ENCODE measurements at regions not wholly inside any gene's neighbourhood (a gene's known extent, or its start where the extent isn't known, plus 50 kb on each side); places are given as distances from the start of the nearest gene placed in this dataset.

DNA sequence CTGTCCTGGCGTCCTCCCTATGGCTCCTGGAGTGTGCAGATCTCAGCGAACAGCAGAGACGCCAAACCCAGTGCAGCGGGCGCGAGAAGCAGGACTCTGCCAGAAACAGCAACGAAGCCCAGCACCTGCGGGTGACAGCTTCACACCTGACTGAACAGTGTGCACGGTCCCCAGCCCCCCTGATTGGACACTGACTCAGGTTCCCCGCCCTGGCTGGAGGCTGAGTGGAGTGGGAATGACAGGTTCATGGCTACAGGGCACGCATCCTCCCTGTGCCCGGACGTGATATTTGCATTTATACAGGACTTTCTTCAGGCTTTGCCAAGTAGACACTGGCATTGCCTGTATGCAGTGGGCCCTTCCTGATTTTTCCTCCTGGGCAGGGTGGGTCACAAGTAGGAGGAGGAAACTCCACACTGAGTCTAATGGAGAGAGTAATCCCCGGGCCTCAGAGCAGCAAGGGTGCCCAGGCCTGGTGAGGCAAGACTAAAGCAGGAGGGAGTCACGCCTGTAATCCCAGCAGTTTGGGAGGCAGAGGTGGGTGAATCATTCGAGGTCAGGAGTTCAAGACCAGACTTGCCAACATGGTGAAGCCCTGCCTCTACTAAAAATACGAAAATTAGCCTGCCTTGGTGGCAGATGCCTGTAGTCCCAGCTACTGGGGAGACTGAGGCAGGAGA is 71.6 kb downstream of the ASCL4 start:
- H4K20me1 ChIP-seq (ENCODE audit: insufficient read depth, low read length), result no peaks in the 10 kb centered on the region
- H3K4me2 ChIP-seq (ENCODE audit: low read length), result no peak overlapping the region
- no peak overlapping the region for H3K9ac ChIP-seq (ENCODE audit: low read length)
- no peaks in the 10 kb centered on the region for H3K36me3 ChIP-seq (replicated peaks; ENCODE audit: low read depth, low read length)
- H3K27ac ChIP-seq (ENCODE audit: low read length), result no peak overlapping the region
- no peak overlapping the region for H2AFZ ChIP-seq (ENCODE audit: low read depth, low read length)
- no peaks in the 10 kb centered on the region for H3K4me1 ChIP-seq (ENCODE audit: low read length)
- peaks cover 33% of the 10 kb centered on the region for H3K27me3 ChIP-seq (ENCODE audit: low read depth, low read length)
- no peaks in the 10 kb centered on the region for H3K9me3 ChIP-seq (ENCODE audit: insufficient read depth, low read length)
- H3K4me3 ChIP-seq (ENCODE audit: low read length), result no peak overlapping the region
- TF ChIP-seq EZH2phosphoT487 (IDR thresholded peaks at IDR 0.05; ENCODE audit: low read depth), result no peak
- TF ChIP-seq, protein P1, sequence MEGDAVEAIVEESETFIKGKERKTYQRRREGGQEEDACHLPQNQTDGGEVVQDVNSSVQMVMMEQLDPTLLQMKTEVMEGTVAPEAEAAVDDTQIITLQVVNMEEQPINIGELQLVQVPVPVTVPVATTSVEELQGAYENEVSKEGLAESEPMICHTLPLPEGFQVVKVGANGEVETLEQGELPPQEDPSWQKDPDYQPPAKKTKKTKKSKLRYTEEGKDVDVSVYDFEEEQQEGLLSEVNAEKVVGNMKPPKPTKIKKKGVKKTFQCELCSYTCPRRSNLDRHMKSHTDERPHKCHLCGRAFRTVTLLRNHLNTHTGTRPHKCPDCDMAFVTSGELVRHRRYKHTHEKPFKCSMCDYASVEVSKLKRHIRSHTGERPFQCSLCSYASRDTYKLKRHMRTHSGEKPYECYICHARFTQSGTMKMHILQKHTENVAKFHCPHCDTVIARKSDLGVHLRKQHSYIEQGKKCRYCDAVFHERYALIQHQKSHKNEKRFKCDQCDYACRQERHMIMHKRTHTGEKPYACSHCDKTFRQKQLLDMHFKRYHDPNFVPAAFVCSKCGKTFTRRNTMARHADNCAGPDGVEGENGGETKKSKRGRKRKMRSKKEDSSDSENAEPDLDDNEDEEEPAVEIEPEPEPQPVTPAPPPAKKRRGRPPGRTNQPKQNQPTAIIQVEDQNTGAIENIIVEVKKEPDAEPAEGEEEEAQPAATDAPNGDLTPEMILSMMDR (IDR thresholded peaks at IDR 0.05; ENCODE audit: low read depth, low read length), result no peak
- H3K79me2 ChIP-seq (ENCODE audit: low read length), result no peaks in the 10 kb centered on the region

DNA sequence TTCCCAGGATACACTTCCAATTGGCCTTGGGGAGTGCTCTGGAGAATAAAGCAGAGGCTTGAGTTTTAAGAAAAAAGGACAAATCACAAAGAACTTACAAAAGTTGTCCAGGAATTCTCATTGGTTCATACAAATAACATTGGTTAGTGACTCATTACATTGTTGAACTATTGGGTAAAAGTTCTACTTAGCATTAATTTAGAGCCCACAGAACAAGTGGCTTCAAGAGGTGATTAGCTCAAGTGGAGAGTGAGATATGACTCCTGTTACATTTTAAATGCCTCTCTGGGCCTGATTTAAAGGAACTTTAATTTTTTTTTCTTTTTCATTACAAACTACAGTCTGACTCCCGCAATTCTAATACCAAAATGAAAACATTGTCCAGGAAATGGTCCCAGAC is 72.9 kb downstream of the ASCL4 start:
- H4K20me1 ChIP-seq (ENCODE audit: insufficient read depth, low read length), result no peaks in the 10 kb centered on the region
- no peak overlapping the region for H3K9ac ChIP-seq (ENCODE audit: low read length)
- H3K27me3 ChIP-seq (ENCODE audit: low read depth, low read length), result peaks cover 31% of the 10 kb centered on the region
- H3K4me2 ChIP-seq (ENCODE audit: low read length), result no peak overlapping the region
- no peak overlapping the region for H2AFZ ChIP-seq (ENCODE audit: low read depth, low read length)
- no peaks in the 10 kb centered on the region for H3K79me2 ChIP-seq (ENCODE audit: low read length)
- no peaks in the 10 kb centered on the region for H3K9me3 ChIP-seq (ENCODE audit: insufficient read depth, low read length)
- H3K4me1 ChIP-seq (ENCODE audit: low read length), result no peaks in the 10 kb centered on the region
- no peak overlapping the region for H3K27ac ChIP-seq (ENCODE audit: low read length)
- no peak overlapping the region for H3K4me3 ChIP-seq (ENCODE audit: low read length)
- no peaks in the 10 kb centered on the region for H3K36me3 ChIP-seq (replicated peaks; ENCODE audit: low read depth, low read length)
- TF ChIP-seq, protein P1 (IDR thresholded peaks at IDR 0.05; ENCODE audit: low read depth, low read length), result no peak
- TF ChIP-seq EZH2phosphoT487 (IDR thresholded peaks at IDR 0.05; ENCODE audit: low read depth), result no peak

DNA sequence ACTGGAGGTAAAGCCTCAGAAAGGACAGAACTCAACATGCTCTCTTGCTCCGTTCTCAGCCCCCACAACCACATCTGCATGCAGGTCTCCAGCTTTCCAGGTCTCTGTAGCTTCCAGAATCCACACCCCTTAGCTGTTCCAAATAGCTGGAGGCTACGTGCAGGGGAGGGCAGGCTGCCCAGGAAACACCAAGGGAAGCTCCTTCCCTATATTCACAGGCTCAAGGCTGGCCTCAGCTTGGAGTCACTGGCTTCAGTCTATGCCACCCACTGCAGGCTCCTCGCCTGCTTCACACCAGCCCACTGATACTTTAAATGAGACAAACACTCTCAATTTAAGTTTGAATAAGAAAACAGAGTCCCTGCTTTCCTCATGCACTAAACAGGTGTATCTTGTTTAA is 73.3 kb downstream of the ASCL4 start:
- Histone ChIP-seq H3K36me3 (replicated peaks; ENCODE audit: low read depth, low read length) (no peaks in the 10 kb centered on the region), H3K79me2 (ENCODE audit: low read length) (no peaks in the 10 kb centered on the region), H4K20me1 (ENCODE audit: insufficient read depth, low read length) (no peaks in the 10 kb centered on the region), H3K4me3 (ENCODE audit: low read length) (no peak overlapping the region), H3K4me2 (ENCODE audit: low read length) (no peak overlapping the region), H3K27ac (ENCODE audit: low read length) (no peak overlapping the region), H3K9me3 (ENCODE audit: insufficient read depth, low read length) (no peaks in the 10 kb centered on the region), H3K27me3 (ENCODE audit: low read depth, low read length) (peaks cover 31% of the 10 kb centered on the region), H3K4me1 (ENCODE audit: low read length) (no peaks in the 10 kb centered on the region), H2AFZ (ENCODE audit: low read depth, low read length) (no peak overlapping the region), H3K9ac (ENCODE audit: low read length) (no peak overlapping the region)
- TF ChIP-seq, protein P1 (IDR thresholded peaks at IDR 0.05; ENCODE audit: low read depth, low read length), result no peak
- no peak for TF ChIP-seq EZH2phosphoT487 (IDR thresholded peaks at IDR 0.05; ENCODE audit: low read depth)

DNA sequence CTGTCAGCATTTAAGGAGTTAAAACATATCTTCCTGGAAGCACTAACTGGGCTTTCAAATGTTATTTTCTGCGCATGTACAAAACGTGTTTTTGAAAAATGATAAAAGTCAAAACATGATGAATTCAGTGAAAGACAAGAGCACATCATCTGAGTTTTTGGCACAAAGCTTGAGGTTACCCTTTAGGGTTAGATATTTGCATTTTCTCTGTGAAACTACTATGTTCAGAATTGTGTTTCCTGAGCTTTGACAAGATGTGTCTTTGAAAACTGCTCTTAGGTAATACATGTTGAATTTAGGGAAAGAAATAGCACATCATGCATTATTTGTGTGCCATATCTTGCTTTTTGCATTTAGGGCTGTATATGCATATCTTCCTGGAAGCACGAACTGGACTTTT is 79.0 kb downstream of the ASCL4 start:
- H3K9me3 ChIP-seq (ENCODE audit: insufficient read depth, low read length), result no peaks in the 10 kb centered on the region
- H3K4me3 ChIP-seq (ENCODE audit: low read length), result no peak overlapping the region
- no peak overlapping the region for H3K27ac ChIP-seq (ENCODE audit: low read length)
- H3K9ac ChIP-seq (ENCODE audit: low read length), result no peak overlapping the region
- no peaks in the 10 kb centered on the region for H4K20me1 ChIP-seq (ENCODE audit: insufficient read depth, low read length)
- H3K4me1 ChIP-seq (ENCODE audit: low read length), result no peaks in the 10 kb centered on the region
- H3K4me2 ChIP-seq (ENCODE audit: low read length), result no peak overlapping the region
- peaks cover 26% of the 10 kb centered on the region for H3K27me3 ChIP-seq (ENCODE audit: low read depth, low read length)
- TF ChIP-seq, protein P1 (IDR thresholded peaks at IDR 0.05; ENCODE audit: low read depth, low read length), result no peak
- TF ChIP-seq EZH2phosphoT487 (IDR thresholded peaks at IDR 0.05; ENCODE audit: low read depth), result no peak
- H3K79me2 ChIP-seq (ENCODE audit: low read length), result no peaks in the 10 kb centered on the region
- no peaks in the 10 kb centered on the region for H3K36me3 ChIP-seq (replicated peaks; ENCODE audit: low read depth, low read length)
- no peak overlapping the region for H2AFZ ChIP-seq (ENCODE audit: low read depth, low read length)
